ENCODE measurements at regions not wholly inside any gene's neighbourhood (a gene's known extent, or its start where the extent isn't known, plus 50 kb on each side); places are given as distances from the start of the nearest gene placed in this dataset.

DNA sequence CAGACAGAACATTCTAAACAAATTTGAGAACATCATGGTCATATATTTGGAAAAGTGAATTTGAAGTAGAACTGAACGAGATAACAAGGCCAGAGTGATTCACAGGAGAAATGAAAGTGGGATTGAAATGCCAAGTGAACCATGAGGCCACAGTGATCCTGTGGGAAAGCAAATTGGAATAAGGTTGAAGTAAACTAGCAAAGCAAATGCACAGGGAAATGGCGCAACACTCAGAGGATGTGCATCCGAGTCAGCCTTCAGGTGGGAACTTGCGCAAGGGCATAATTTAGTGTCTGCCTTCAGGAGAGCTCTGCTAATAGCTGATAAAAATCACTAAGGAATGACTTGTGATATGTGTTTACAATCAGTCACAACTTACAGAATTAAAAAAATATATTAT lies 696.6 kb downstream of the LIG4 start:
- TF ChIP-seq, protein P1, sequence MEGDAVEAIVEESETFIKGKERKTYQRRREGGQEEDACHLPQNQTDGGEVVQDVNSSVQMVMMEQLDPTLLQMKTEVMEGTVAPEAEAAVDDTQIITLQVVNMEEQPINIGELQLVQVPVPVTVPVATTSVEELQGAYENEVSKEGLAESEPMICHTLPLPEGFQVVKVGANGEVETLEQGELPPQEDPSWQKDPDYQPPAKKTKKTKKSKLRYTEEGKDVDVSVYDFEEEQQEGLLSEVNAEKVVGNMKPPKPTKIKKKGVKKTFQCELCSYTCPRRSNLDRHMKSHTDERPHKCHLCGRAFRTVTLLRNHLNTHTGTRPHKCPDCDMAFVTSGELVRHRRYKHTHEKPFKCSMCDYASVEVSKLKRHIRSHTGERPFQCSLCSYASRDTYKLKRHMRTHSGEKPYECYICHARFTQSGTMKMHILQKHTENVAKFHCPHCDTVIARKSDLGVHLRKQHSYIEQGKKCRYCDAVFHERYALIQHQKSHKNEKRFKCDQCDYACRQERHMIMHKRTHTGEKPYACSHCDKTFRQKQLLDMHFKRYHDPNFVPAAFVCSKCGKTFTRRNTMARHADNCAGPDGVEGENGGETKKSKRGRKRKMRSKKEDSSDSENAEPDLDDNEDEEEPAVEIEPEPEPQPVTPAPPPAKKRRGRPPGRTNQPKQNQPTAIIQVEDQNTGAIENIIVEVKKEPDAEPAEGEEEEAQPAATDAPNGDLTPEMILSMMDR (conservative IDR thresholded peaks at IDR 0.05; ENCODE audit: low read length), result no peak
- TF ChIP-seq EZH2phosphoT487 (IDR thresholded peaks at IDR 0.05; ENCODE audit: borderline replicate concordance), result no peak
